C4-2B (cell line): ENCODE measurements at regions not wholly inside any gene's neighbourhood (a gene's known extent, or its start where the extent isn't known, plus 50 kb on each side); places are given as distances from the start of the nearest gene placed in this dataset.

Experiments
- CTCF ChIP-seq: fragments of 450-650 bp; conservative IDR thresholded peaks from 2 replicates; pipeline ENCODE4 v1.5.1; 2017; ENCODE audit warnings: mild to moderate bottlenecking
- ZFX ChIP-seq: fragments of 450-650 bp; IDR thresholded peaks from 2 replicates; pipeline ENCODE4 v1.6.1; 2017

GRCh38 chr2:100675373-100675772, 112.6 kb downstream of the PDCL3 start:
- no peak for TF ChIP-seq CTCF
- TF ChIP-seq ZFX, result no peak
